ENCODE measurements at regions not wholly inside any gene's neighbourhood (a gene's known extent, or its start where the extent isn't known, plus 50 kb on each side); places are given as distances from the start of the nearest gene placed in this dataset.

DNA sequence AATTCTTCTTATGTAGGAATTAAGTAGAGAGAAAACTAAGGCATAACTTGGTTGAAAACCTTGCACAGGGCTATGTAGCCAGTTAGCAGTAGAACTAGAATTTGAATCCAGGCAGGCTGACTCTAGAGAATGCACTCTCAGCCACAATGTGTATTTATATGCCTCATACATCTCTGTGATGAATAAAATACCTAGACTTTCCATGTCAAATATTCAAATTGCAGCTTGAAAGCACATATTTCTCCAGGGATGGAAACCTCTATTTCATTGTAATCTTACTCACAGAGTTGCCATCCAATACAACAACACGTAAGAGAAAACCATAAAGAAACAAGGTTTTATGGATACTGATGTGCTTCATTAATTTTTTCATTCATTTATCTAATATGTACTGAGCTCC is 256.0 kb upstream of the FLRT2 start:
- Histone ChIP-seq H2AFZ (no peak overlapping the region), H3K4me1 (ENCODE audit: insufficient read depth) (no peaks in the 10 kb centered on the region), H3K36me3 (replicated peaks; ENCODE audit: insufficient read depth, low read depth) (no peaks in the 10 kb centered on the region), H3K9me3 (ENCODE audit: low read depth) (no peaks in the 10 kb centered on the region), H3K27me3 (no peaks in the 10 kb centered on the region), H3K4me3 (no peak overlapping the region), H3K4me2 (no peak overlapping the region), H4K20me1 (ENCODE audit: insufficient read depth, poor library complexity, severe bottlenecking) (no peaks in the 10 kb centered on the region), H3K9me2 (replicated peaks; ENCODE audit: insufficient read depth) (no peaks in the 10 kb centered on the region), H3K79me2 (no peaks in the 10 kb centered on the region), H3K27ac (no peak overlapping the region)
- no peak for TF ChIP-seq EZH2phosphoT487 (IDR thresholded peaks at IDR 0.05; ENCODE audit: low read depth, severe bottlenecking, unreplicated experiment)
- no peak for TF ChIP-seq EZH2 (IDR thresholded peaks at IDR 0.05; ENCODE audit: borderline replicate concordance)
- TF ChIP-seq CTCF (IDR thresholded peaks at IDR 0.05; ENCODE audit: poor library complexity) = no peak
- no peak for DNase-seq (ENCODE audit: low spot score)
- WGBS (ENCODE audit: low lambda C conversion rate, missing lambda C conversion rate) = 89% methylated on average over 1 of the region's 1 CpG

- 83% methylated on average over 5 of the region's 5 CpGs for WGBS (ENCODE audit: low lambda C conversion rate, missing lambda C conversion rate)
- H3K27me3 ChIP-seq = no peaks in the 10 kb centered on the region
- no peak overlapping the region for H2AFZ ChIP-seq
- DNase-seq (ENCODE audit: low spot score) = no peak
- H3K4me1 ChIP-seq (ENCODE audit: insufficient read depth) = no peaks in the 10 kb centered on the region
- H3K4me2 ChIP-seq = no peak overlapping the region
- H3K27ac ChIP-seq = no peak overlapping the region
- no peaks in the 10 kb centered on the region for H3K9me2 ChIP-seq (replicated peaks; ENCODE audit: insufficient read depth)
- no peaks in the 10 kb centered on the region for H3K36me3 ChIP-seq (replicated peaks; ENCODE audit: insufficient read depth, low read depth)
- TF ChIP-seq EZH2 (IDR thresholded peaks at IDR 0.05; ENCODE audit: borderline replicate concordance) (no peak), EZH2phosphoT487 (IDR thresholded peaks at IDR 0.05; ENCODE audit: low read depth, severe bottlenecking, unreplicated experiment) (no peak), CTCF (IDR thresholded peaks at IDR 0.05; ENCODE audit: poor library complexity) (no peak)
- no peaks in the 10 kb centered on the region for H3K9me3 ChIP-seq (ENCODE audit: low read depth)
- no peaks in the 10 kb centered on the region for H4K20me1 ChIP-seq (ENCODE audit: insufficient read depth, poor library complexity, severe bottlenecking)
- no peak overlapping the region for H3K4me3 ChIP-seq
- H3K79me2 ChIP-seq = no peaks in the 10 kb centered on the region
These were observed 253.6 kb upstream of the FLRT2 start for GRCh38 chr14:85276161-85276978.

DNA sequence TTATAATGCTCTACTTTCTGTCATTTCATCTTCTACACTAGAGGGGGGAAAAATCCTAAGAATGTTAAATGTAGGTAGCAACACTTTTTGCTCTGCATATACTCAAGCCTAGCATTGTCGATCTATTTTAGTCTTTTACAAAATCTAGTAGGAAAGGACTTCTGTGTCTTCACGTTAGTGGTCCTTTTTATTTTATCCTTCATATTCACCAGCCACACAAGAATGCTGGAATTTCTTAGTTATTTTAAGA is 253.0 kb upstream of the FLRT2 start:
- Histone ChIP-seq H3K27ac (no peak overlapping the region), H3K9me2 (replicated peaks; ENCODE audit: insufficient read depth) (no peaks in the 10 kb centered on the region), H3K4me1 (ENCODE audit: insufficient read depth) (no peaks in the 10 kb centered on the region), H3K4me3 (no peak overlapping the region), H3K79me2 (no peaks in the 10 kb centered on the region), H2AFZ (no peak overlapping the region), H3K27me3 (no peaks in the 10 kb centered on the region), H4K20me1 (ENCODE audit: insufficient read depth, poor library complexity, severe bottlenecking) (no peaks in the 10 kb centered on the region), H3K9me3 (ENCODE audit: low read depth) (no peaks in the 10 kb centered on the region), H3K4me2 (no peak overlapping the region), H3K36me3 (replicated peaks; ENCODE audit: insufficient read depth, low read depth) (no peaks in the 10 kb centered on the region)
- WGBS (ENCODE audit: low lambda C conversion rate, missing lambda C conversion rate) = 78% methylated on average over 2 of the region's 2 CpGs
- no peak for TF ChIP-seq EZH2 (IDR thresholded peaks at IDR 0.05; ENCODE audit: borderline replicate concordance)
- DNase-seq (ENCODE audit: low spot score) = no peak

- Histone ChIP-seq H3K27ac (no peak overlapping the region), H3K4me3 (no peak overlapping the region), H3K4me1 (ENCODE audit: insufficient read depth) (no peaks in the 10 kb centered on the region), H4K20me1 (ENCODE audit: insufficient read depth, poor library complexity, severe bottlenecking) (no peaks in the 10 kb centered on the region), H3K27me3 (no peaks in the 10 kb centered on the region), H2AFZ (no peak overlapping the region), H3K9me2 (replicated peaks; ENCODE audit: insufficient read depth) (no peaks in the 10 kb centered on the region), H3K9me3 (ENCODE audit: low read depth) (no peaks in the 10 kb centered on the region), H3K79me2 (no peaks in the 10 kb centered on the region), H3K4me2 (no peak overlapping the region), H3K36me3 (replicated peaks; ENCODE audit: insufficient read depth, low read depth) (no peaks in the 10 kb centered on the region)
- DNase-seq (ENCODE audit: low spot score) = no peak
- 94% methylated on average over 1 of the region's 1 CpG for WGBS (ENCODE audit: low lambda C conversion rate, missing lambda C conversion rate)
- TF ChIP-seq EZH2phosphoT487 (IDR thresholded peaks at IDR 0.05; ENCODE audit: low read depth, severe bottlenecking, unreplicated experiment) (no peak), EZH2 (IDR thresholded peaks at IDR 0.05; ENCODE audit: borderline replicate concordance) (no peak), CTCF (IDR thresholded peaks at IDR 0.05; ENCODE audit: poor library complexity) (no peak)
These were observed 250.5 kb upstream of the FLRT2 start for GRCh38 chr14:85279407-85279806.
